ENCODE measurements at regions not wholly inside any gene's neighbourhood (a gene's known extent, or its start where the extent isn't known, plus 50 kb on each side); places are given as distances from the start of the nearest gene placed in this dataset.

DNA sequence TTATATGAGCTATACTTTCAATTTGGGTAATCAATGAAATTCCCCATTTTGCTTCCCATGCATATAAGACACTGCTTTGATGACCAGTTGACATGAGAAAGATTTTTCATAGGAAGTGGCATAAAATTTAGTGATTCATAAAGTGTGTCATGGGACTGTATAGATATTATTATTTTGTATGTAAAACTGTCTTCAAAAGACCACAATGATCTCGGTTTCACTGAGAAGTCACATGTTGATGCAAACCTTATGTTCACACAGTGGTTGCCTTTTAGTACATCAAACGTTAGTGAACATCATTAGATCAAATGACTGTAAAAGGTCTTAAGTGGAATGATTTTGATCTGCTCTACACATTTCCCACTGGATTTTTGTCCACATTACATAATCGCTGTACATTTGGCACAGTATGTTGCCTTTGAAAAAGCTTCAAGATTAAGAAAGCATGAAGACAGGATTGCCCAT is 349.2 kb upstream of the MEF2C start:
- H3K4me3 ChIP-seq (ENCODE audit: low read length): no peak overlapping the region
- H3K36me3 ChIP-seq (ENCODE audit: insufficient read depth, low read length): no peaks in the 10 kb centered on the region
- peaks cover 4% of the 10 kb centered on the region for H3K4me1 ChIP-seq (ENCODE audit: control insufficient read depth, insufficient read depth, low read length)
- H3K4me2 ChIP-seq (ENCODE audit: low read length): no peak overlapping the region
- no peaks in the 10 kb centered on the region for H3K9me3 ChIP-seq (replicated peaks; ENCODE audit: low read length)
- H3K27me3 ChIP-seq (ENCODE audit: control insufficient read depth, insufficient read depth, low read length): no peaks in the 10 kb centered on the region
- H3K9ac ChIP-seq (ENCODE audit: low read depth, low read length): no peak overlapping the region

DNA sequence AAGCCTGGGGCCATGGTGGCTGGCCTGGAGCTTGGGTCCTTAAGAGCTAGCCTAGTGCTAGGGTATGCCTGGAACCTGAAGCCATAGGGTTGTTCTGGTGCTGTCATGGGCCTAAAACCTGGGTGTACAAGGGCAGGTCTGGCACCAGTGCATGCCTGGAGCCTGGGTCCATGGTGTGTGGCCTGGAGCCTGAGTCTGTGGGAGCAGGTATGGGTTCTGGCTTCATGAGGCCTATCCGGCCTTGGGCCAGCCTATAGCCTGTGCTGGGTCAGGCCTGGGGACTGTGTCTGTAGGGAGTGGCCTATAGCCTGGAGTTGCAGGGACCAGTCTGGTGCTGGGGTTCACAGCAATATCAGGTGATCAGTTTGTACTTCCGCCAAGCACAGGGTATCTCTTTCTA is 347.2 kb upstream of the MEF2C start:
- no peaks in the 10 kb centered on the region for H3K9me3 ChIP-seq (replicated peaks; ENCODE audit: low read length)
- no peak overlapping the region for H3K4me2 ChIP-seq (ENCODE audit: low read length)
- no peak overlapping the region for H3K4me3 ChIP-seq (ENCODE audit: low read length)
- peaks cover 4% of the 10 kb centered on the region for H3K4me1 ChIP-seq (ENCODE audit: control insufficient read depth, insufficient read depth, low read length)
- H3K9ac ChIP-seq (ENCODE audit: low read depth, low read length): no peak overlapping the region
- no peaks in the 10 kb centered on the region for H3K36me3 ChIP-seq (ENCODE audit: insufficient read depth, low read length)
- H3K27me3 ChIP-seq (ENCODE audit: control insufficient read depth, insufficient read depth, low read length): no peaks in the 10 kb centered on the region

DNA sequence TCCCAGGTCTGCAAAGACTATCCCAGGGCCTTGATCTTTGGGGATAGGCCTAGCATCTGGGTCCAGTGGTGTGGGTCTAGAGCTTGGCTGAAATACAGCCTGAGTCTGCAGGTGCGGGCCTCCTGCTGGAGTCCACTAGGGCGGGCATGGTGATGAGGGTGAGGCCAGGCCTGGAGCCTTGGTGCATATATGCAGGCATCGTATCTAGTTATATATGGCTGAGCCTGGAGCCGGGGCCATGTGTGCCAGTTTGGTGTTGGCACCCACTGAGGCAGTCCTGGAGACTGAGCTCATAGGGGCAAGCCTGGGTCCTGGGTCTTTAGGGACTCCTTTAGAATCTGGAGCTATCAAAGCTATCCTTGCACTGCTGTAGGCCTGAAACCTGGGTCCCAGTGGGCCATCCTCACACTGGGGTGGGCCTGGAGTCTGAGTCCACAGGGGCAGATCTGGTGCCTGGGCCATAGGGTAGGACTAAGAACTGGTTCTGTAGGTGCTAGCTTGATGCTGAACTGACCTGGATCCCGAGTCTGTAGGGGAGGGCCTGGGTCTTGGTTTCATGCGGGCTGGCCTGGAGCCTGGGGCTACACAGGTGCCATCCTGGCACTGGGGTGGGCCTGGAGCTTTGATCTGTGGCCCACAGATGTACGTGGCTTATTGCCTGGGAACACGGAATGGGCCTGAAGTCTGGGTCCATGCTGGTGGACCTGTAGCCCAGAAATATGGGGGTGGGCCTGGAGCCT is 346.5 kb upstream of the MEF2C start:
- peaks cover 4% of the 10 kb centered on the region for H3K4me1 ChIP-seq (ENCODE audit: control insufficient read depth, insufficient read depth, low read length)
- no peaks in the 10 kb centered on the region for H3K9me3 ChIP-seq (replicated peaks; ENCODE audit: low read length)
- no peaks in the 10 kb centered on the region for H3K36me3 ChIP-seq (ENCODE audit: insufficient read depth, low read length)
- no peak overlapping the region for H3K4me3 ChIP-seq (ENCODE audit: low read length)
- no peak overlapping the region for H3K9ac ChIP-seq (ENCODE audit: low read depth, low read length)
- no peaks in the 10 kb centered on the region for H3K27me3 ChIP-seq (ENCODE audit: control insufficient read depth, insufficient read depth, low read length)
- H3K4me2 ChIP-seq (ENCODE audit: low read length): no peak overlapping the region

DNA sequence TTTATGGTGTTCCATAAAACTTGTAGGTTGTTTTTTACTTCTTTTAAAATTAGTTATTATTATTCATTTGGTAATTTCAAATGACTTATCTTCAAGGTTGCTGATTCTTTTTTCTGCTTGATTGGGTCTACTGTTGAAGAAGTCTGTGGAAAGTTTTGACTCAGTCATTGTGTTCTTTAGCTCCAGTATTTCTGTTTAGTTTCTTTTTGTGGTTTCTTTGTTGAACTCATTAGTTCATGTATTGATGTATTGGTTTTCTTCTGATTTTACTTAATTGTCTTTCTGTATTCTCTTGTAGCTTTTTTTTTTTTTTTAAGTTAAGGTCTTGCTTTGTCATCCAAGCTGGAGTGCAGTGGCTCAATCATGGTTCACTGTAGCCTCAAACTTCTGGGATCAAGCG is 345.4 kb upstream of the MEF2C start:
- Histone ChIP-seq H3K4me1 (ENCODE audit: control insufficient read depth, insufficient read depth, low read length) (peaks cover 4% of the 10 kb centered on the region), H3K4me2 (ENCODE audit: low read length) (no peak overlapping the region), H3K9me3 (replicated peaks; ENCODE audit: low read length) (no peaks in the 10 kb centered on the region), H3K36me3 (ENCODE audit: insufficient read depth, low read length) (no peaks in the 10 kb centered on the region), H3K27me3 (ENCODE audit: control insufficient read depth, insufficient read depth, low read length) (no peaks in the 10 kb centered on the region), H3K9ac (ENCODE audit: low read depth, low read length) (no peak overlapping the region), H3K4me3 (ENCODE audit: low read length) (no peak overlapping the region)

DNA sequence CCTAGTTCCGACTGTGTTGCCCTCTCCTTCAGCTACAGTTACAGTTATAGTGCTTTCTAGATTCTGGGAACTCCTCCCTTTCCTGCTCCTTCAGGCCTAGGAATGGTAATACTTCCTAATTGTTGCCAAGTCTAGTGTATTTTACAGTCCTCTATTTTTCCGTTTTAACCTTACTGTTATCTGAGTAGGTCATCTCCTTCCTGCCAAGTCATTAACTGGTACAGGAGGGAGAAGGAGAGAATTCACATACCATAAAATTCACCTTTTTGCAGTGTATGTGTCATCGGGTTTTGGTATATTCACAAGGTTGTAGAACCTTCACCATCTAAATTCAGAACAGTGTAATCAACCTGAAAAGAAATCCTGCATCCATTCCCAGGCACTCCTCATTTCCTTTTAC is 335.4 kb upstream of the MEF2C start:
- Histone ChIP-seq H3K36me3 (ENCODE audit: insufficient read depth, low read length) (no peaks in the 10 kb centered on the region), H3K27me3 (ENCODE audit: control insufficient read depth, insufficient read depth, low read length) (no peaks in the 10 kb centered on the region), H3K4me2 (ENCODE audit: low read length) (no peak overlapping the region), H3K9me3 (replicated peaks; ENCODE audit: low read length) (no peaks in the 10 kb centered on the region), H3K9ac (ENCODE audit: low read depth, low read length) (no peak overlapping the region), H3K4me3 (ENCODE audit: low read length) (no peak overlapping the region), H3K4me1 (ENCODE audit: control insufficient read depth, insufficient read depth, low read length) (no peaks in the 10 kb centered on the region)

DNA sequence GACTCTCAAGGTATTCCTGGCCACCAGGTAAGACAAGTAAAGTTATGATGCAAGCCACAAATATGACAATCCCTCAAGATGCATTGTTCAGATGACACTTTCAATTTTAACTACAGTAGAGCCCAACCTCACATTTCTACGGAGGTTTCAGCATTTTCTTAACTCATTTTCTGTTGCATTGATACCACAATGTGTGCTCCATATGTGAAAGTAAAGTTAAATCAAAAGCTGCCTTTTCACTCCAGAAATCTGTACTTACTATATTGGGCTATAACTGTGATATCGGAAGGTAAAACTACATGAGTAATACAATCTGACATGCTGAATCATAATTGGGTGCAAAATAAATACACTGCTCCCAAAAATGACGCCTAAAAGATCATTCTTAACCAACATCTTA is 333.6 kb upstream of the MEF2C start:
- no peak overlapping the region for H3K4me2 ChIP-seq (ENCODE audit: low read length)
- no peaks in the 10 kb centered on the region for H3K9me3 ChIP-seq (replicated peaks; ENCODE audit: low read length)
- H3K9ac ChIP-seq (ENCODE audit: low read depth, low read length): no peak overlapping the region

DNA sequence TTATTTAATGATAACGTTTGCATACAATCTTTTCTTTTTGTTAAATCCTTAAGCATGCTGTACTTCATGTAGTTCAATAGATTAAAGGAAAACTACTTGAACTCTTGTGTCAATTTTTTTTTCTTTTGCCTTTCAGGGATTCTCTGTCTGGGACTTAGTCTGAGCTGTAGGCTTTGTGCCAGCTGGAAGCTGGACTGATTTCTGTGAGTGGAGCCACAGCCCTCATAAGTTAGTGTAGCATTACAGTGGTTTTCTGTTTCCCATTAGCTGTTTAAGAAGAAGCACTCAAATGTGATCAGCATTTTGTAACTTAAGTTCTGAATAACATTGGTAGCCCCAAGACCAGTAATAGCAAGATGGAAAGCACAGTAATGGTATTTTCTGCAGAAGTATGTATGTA is 330.6 kb upstream of the MEF2C start:
- Histone ChIP-seq H3K9ac (ENCODE audit: low read depth, low read length) (no peak overlapping the region), H3K4me2 (ENCODE audit: low read length) (no peak overlapping the region), H3K36me3 (ENCODE audit: insufficient read depth, low read length) (no peaks in the 10 kb centered on the region), H3K4me1 (ENCODE audit: control insufficient read depth, insufficient read depth, low read length) (peaks cover 16% of the 10 kb centered on the region), H3K9me3 (replicated peaks; ENCODE audit: low read length) (no peaks in the 10 kb centered on the region), H3K27me3 (ENCODE audit: control insufficient read depth, insufficient read depth, low read length) (no peaks in the 10 kb centered on the region), H3K4me3 (ENCODE audit: low read length) (no peak overlapping the region)

More for the DNA sequence above, 333.6 kb upstream of the MEF2C start:
- no peaks in the 10 kb centered on the region for H3K36me3 ChIP-seq (ENCODE audit: insufficient read depth, low read length)
- no peaks in the 10 kb centered on the region for H3K27me3 ChIP-seq (ENCODE audit: control insufficient read depth, insufficient read depth, low read length)
- H3K4me1 ChIP-seq (ENCODE audit: control insufficient read depth, insufficient read depth, low read length): peaks cover 9% of the 10 kb centered on the region
- no peak overlapping the region for H3K4me3 ChIP-seq (ENCODE audit: low read length)

DNA sequence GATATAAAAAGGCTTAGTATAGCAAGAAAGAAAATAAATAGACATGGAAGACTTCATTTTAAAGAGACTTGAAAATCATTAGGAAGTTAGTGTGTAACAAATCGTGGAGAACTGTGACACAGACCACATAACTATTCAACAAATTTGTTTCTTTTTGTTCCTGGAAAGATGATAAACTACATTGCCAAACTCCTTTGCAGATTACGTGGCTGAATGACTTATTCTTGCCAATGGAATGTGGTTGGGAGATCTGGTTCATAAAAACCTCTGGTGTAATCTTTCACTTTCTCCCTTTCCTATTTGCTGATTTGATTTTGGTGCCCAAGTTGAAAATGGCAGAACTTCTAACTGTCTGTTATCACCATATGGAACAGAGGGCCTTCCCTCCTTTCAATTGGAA is 328.9 kb upstream of the MEF2C start:
- peak overlapping the region; percentile 45 for H3K4me2 ChIP-seq (ENCODE audit: low read length)
- no peaks in the 10 kb centered on the region for H3K27me3 ChIP-seq (ENCODE audit: control insufficient read depth, insufficient read depth, low read length)
- peak overlapping the region; percentile 2 for H3K9ac ChIP-seq (ENCODE audit: low read depth, low read length)
- H3K9me3 ChIP-seq (replicated peaks; ENCODE audit: low read length): no peaks in the 10 kb centered on the region
- H3K4me1 ChIP-seq (ENCODE audit: control insufficient read depth, insufficient read depth, low read length): peaks cover 16% of the 10 kb centered on the region
- H3K4me3 ChIP-seq (ENCODE audit: low read length): no peak overlapping the region
- H3K36me3 ChIP-seq (ENCODE audit: insufficient read depth, low read length): no peaks in the 10 kb centered on the region

DNA sequence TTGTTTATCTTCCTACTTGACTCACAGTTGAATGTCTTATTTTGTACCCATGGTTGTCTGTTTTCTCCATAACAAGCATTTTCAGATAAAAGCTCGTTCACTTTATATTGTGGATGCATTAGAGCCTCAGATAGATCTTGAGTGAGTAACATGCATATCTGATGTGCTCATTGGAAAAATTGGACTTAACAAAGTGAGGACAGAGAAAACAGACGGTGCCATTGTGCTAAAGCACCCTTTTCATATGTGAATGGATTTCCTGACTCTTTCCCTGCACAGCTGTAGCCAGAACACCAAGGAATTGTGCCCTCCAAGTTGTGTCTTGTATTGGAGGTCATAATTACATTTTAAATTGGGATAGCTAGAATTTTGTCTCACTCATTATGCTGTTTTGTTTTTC is 325.8 kb upstream of the MEF2C start:
- no peaks in the 10 kb centered on the region for H3K36me3 ChIP-seq (ENCODE audit: insufficient read depth, low read length)
- peaks cover 16% of the 10 kb centered on the region for H3K4me1 ChIP-seq (ENCODE audit: control insufficient read depth, insufficient read depth, low read length)
- no peaks in the 10 kb centered on the region for H3K9me3 ChIP-seq (replicated peaks; ENCODE audit: low read length)
- H3K4me2 ChIP-seq (ENCODE audit: low read length): no peak overlapping the region
- no peak overlapping the region for H3K4me3 ChIP-seq (ENCODE audit: low read length)
- no peaks in the 10 kb centered on the region for H3K27me3 ChIP-seq (ENCODE audit: control insufficient read depth, insufficient read depth, low read length)
- no peak overlapping the region for H3K9ac ChIP-seq (ENCODE audit: low read depth, low read length)

DNA sequence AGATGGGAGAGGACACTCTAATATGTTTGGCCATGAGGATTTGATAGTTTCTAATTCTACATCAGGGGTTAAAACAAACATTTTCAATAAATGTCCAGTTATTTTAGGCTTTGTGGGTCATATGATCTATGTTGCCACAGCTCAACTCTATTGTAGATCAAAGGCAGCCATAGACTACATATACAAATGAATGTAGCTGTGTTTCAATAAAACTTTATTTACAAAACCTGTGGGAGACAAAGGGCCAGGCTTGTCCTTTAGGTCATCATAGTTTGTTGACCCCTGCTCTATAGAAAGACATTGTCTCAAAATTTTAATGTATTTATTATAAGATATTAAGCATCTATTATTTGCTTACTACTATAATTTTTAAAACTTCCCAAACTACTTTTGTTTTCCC is 325.4 kb upstream of the MEF2C start:
- H3K36me3 ChIP-seq (ENCODE audit: insufficient read depth, low read length): no peaks in the 10 kb centered on the region
- no peaks in the 10 kb centered on the region for H3K9me3 ChIP-seq (replicated peaks; ENCODE audit: low read length)
- no peak overlapping the region for H3K4me3 ChIP-seq (ENCODE audit: low read length)
- H3K9ac ChIP-seq (ENCODE audit: low read depth, low read length): no peak overlapping the region
- peaks cover 16% of the 10 kb centered on the region for H3K4me1 ChIP-seq (ENCODE audit: control insufficient read depth, insufficient read depth, low read length)
- no peak overlapping the region for H3K4me2 ChIP-seq (ENCODE audit: low read length)
- H3K27me3 ChIP-seq (ENCODE audit: control insufficient read depth, insufficient read depth, low read length): no peaks in the 10 kb centered on the region

DNA sequence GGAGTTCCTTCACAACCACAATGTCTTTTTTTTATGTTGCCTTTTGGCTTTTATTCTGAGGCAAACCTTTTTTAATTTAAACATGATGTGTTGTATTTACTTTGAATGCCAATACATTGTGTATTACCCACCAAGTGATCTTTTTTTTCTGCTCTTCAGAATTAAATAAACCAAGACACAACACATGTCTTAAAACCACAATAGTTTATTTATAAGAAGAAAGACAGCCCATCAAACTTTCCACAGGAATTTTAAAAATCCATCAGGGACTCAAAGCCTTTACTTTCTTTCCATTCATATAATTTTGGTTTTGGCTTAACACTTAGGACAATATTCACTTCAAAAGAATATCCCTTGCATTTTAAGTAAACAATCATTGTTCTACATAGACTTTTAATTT is 321.8 kb upstream of the MEF2C start:
- H3K4me2 ChIP-seq (ENCODE audit: low read length): no peak overlapping the region
- no peaks in the 10 kb centered on the region for H3K27me3 ChIP-seq (ENCODE audit: control insufficient read depth, insufficient read depth, low read length)
- H3K9me3 ChIP-seq (replicated peaks; ENCODE audit: low read length): peaks cover 4% of the 10 kb centered on the region
- H3K9ac ChIP-seq (ENCODE audit: low read depth, low read length): no peak overlapping the region
- H3K36me3 ChIP-seq (ENCODE audit: insufficient read depth, low read length): no peaks in the 10 kb centered on the region
- no peaks in the 10 kb centered on the region for H3K4me1 ChIP-seq (ENCODE audit: control insufficient read depth, insufficient read depth, low read length)
- H3K4me3 ChIP-seq (ENCODE audit: low read length): no peak overlapping the region

DNA sequence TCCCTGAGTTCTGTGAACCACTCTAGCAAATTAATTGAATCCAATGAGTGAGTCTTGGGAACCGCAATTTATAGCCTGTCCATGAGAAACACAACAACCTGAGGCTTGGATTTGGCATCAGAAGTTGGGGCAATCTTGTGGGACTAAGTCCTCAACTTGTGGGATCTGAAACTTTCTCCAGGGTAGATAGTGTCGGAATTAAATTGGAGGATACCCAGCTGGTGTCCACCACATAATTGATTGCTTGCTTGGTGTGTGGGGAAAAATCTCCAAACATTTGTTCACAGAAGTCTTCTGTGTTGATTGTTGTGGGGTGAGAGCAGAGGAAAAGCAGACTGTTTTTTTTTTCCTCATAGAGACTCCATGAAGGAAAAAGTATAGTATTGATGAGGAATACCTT is 320.6 kb upstream of the MEF2C start:
- no peak overlapping the region for H3K4me2 ChIP-seq (ENCODE audit: low read length)

More for the DNA sequence above, 320.6 kb upstream of the MEF2C start:
- H3K36me3 ChIP-seq (ENCODE audit: insufficient read depth, low read length): no peaks in the 10 kb centered on the region
- H3K4me1 ChIP-seq (ENCODE audit: control insufficient read depth, insufficient read depth, low read length): no peaks in the 10 kb centered on the region
- H3K27me3 ChIP-seq (ENCODE audit: control insufficient read depth, insufficient read depth, low read length): no peaks in the 10 kb centered on the region
- H3K9ac ChIP-seq (ENCODE audit: low read depth, low read length): no peak overlapping the region
- no peak overlapping the region for H3K4me3 ChIP-seq (ENCODE audit: low read length)
- peaks cover 10% of the 10 kb centered on the region for H3K9me3 ChIP-seq (replicated peaks; ENCODE audit: low read length)
